ENCODE measurements at regions not wholly inside any gene's neighbourhood (a gene's known extent, or its start where the extent isn't known, plus 50 kb on each side); places are given as distances from the start of the nearest gene placed in this dataset.
"Not testable (repeated sequence)": the region's sequence is repeated elsewhere in the genome, so short reads cannot be mapped to it uniquely, and the experiment has no call there.

DNA sequence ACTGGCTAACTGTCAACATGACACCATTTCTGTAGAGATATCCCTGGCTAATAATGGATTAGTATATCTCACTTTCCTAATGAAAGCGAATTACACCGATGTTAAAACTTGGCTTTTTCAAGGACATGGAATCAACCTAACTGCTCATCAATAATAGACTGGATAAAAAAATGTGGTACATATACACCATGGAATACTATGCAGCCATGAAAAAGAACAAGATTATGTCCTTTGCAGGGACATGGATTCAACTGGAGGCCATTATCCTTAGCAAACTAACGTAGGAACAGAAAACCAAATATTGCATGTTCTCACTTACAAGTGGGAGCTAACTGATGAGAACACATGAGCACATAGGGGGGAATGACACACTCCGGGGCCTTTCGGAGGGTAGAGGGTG lies 62.6 kb downstream of the ZIC1 start:
- no peak for DNase-seq (ENCODE audit: low spot score)

DNA sequence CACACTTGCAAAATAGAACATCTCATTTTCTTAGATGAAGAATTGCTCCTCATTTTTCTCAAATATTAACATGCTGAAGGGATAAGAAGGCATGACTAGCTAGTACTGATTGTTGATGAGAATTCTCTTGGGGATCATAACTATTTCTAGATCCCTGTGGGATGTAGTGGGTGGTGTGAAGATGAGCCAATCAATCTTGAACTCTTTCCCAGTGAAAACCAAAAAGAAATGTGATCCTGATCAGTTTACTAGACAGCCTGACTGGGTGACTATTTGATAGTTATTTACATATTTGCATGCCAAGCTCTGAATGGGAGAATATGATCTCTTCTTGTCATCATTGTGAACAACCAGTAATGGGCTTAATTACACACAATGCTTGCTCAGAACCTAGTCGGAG lies 63.7 kb downstream of the ZIC1 start:
- no peak for DNase-seq (ENCODE audit: low spot score)

DNA sequence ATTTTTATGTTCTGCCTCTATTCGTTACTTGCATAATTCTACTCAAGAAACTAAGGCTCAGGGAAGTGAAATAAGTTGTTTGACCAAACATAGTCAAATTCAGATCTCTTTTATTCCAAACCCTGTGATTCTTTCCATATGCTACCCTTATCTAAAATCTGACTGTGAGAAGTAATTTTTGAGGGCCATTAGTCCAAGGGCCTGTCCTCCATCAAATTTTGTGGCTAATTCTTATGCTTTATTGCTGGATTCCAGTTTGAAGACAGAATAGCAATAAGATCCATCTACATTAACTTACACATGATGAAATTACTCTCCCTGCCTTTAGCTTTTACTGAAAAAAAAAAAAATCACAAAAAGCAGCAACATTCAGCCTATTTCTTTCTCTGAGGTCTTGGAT lies 74.0 kb downstream of the ZIC1 start:
- DNase-seq (ENCODE audit: low spot score): no peak

DNA sequence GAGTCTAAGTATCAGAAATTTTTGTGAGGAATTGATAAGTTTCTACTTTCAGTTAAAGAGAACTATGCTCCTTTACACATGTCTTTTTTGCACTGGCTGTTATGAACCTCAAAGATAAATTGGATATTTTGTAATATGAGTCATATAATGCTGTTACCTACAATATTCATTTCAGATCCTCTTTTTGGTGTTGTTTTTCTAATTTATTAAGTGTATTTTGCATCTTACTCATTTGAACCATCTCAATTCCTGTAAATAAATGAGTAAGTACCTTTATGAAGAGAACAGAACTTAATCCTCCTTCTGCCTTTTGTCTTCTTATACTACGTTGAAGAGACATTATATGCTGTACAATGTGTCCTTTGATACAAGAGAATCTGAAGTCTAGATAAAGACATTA lies 74.4 kb downstream of the ZIC1 start:
- DNase-seq (ENCODE audit: low spot score): no peak

DNA sequence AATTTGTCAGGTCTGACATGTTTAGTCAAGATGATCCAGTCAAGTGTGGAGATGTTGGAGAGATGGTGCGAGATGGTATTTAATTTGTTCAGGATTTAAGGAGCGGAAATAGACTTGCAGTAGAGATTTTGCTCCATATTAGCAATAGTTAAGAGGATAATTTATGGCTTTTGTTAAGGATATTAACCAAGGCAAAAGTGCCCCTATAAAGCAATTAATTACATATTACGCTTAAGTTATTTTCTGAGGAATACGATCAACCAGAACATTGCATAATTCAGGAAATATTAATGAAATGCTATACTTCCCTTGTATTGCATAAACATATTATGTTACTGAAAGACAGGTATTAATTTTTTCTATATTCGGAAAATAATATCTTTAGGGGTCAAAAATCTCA lies 83.9 kb downstream of the ZIC1 start:
- DNase-seq (ENCODE audit: low spot score): no peak

DNA sequence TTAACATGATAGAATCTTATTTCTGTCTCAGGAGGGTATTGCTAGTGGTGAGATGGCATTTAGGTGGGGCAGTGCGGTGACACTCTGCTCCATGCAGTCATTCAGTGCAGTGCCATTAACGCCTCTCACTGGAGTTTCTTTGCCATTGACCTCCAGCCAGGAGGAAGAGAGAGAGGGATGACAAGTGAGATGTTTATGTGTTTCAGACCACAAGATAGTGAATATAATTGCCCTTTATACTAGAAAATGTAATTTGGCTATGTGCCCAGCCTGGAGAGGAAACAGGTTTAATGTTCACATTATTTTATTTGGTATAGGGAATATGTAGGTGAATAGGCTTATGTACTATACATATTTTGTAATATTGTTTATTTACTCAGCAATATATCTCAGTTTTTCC lies 84.5 kb downstream of the ZIC1 start:
- DNase-seq (ENCODE audit: low spot score): no peak

DNA sequence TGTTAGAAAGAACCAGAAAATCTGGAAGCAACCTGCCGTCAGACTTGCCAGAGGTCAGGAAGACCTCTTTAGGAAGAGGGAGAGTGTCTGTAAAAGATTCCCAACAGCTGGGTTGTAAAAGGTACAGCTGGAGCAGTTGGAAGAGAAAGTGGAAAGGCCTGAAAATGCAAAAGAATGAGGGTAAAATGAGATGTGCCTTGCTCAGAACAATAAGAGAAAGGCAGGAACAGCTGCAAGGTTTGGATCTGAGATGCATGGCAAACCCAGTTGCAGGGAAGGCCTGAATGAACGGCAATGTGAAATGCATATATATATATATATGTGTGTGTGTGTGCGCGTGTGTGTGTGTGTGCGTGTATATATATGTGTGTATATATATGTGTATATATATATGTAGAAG lies 88.1 kb downstream of the ZIC1 start:
- no peak for DNase-seq (ENCODE audit: low spot score)

DNA sequence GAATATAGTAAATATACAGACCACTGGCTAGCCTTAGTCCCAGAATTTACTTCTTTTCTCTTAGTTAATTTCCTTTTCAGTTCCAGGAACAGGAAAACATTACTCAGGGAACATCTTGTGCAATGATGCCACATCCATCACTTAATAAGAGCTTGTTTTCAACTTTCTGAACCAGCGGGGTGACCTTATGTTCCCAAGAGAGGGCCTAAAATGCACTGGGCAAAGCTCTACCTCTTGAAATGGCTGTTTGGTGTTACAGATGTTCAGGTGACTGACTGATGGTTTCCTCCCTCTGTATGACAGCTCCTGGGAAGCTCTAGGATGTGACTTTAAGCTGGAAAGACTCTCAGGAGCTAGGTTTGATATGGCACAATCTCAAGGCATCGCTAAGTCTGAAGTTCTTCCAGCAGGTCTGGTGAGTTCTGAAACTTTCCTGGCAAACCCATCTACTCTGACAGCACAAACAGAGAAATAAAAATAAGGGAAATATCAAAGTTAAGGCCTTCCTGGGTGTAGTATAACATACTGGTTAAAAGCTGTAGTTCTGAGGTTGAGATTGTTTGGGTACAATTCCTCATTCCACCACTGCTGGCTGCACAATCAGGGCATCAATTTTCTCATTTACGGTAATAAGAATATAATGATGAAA lies 98.6 kb downstream of the ZIC1 start:
- no peak for DNase-seq (ENCODE audit: low spot score)

DNA sequence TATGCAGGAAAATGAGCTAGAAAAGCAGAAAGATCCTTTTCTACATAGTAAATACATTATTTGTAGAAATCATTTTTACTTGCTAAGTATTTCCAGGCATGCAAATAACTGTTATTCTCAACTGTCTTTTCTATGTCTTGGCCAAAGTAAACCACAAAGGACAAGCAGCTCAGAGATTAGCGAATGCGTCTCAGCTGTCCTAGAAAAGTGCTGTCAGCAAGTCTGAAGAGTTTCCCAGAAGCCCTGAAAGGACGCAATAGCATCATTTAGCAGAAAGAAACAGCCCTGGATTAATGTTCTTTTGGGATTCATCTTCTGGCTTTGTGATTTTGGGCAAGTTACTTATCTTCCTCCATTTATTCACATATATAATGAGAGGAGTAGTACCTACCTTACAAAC lies 100.3 kb downstream of the ZIC1 start:
- DNase-seq (ENCODE audit: low spot score): no peak

DNA sequence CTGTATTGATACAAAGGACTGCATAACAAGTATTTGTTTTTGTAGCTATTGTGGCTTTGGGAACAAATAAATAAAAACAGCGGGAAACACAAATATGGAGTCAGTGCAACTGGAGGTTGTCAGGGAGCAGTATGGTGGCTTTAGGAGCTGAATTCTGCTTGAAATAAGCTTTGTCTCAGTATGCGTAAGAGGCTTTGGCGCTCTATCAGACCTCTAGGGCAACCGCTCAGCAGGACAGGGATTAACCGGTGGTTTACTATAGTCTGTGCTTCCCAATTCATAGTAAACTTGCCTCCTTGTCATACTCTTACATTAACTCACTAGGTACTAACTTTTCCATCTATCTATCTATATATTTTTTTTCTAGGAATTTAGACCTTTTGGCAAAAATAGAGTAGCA lies 104.6 kb downstream of the ZIC1 start:
- peak; percentile 27 for DNase-seq (ENCODE audit: low spot score)

DNA sequence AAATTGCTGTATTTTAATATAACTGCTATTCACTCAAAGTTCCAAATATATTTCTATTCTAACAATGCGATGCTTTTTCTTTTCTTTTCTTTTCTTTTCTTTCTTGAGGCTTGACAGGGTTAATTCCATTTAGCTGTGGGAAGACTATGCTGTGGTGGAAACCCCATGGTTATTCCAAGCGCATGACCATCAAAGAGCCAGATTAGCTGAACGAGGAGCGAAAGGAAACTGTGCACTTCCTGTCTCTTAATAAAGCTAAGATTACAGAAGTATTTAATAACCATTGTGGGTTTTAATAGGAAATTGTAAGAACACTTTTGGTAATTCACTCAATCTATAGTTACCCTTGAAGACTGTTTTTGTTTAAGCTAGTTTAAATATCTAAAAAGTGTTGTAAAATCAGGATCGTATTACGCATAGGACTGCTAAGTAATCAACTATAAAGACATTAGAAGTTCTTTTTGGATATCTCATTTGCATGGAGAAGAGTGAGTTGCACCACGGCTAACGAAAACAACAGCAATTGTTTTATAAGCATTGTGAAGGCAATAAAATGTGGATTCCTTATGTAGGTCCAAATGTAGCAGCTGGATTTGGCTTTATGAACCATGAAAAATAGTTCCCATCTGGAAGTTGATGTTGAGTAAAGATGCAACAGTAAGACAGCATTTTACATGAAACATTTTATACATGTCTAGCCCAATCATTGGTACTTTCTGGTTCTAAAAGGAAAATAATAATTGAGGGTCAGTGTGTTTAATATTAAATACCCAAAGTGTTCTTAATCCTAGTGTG lies 105.4 kb downstream of the ZIC1 start:
- no peak for DNase-seq (ENCODE audit: low spot score)

DNA sequence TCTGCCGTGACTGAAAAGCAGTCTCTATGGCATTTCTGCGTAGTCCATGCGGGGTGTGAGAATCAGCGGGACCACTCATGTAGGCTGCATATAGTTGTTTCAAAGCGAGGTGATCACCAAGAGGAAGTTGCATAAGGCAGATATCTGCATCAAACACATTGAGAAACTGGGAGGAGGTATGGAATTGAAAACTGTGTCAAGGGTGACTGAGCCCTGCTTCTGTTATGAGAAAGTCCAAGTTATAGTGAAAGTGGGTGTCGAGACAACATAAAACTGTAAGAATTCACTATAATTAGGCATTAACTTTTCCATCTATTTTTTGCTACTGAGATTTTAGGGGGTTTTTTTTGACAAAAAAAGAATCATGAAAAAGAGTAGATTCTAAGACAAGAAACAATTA lies 109.3 kb downstream of the ZIC1 start:
- DNase-seq (ENCODE audit: low spot score): no peak

DNA sequence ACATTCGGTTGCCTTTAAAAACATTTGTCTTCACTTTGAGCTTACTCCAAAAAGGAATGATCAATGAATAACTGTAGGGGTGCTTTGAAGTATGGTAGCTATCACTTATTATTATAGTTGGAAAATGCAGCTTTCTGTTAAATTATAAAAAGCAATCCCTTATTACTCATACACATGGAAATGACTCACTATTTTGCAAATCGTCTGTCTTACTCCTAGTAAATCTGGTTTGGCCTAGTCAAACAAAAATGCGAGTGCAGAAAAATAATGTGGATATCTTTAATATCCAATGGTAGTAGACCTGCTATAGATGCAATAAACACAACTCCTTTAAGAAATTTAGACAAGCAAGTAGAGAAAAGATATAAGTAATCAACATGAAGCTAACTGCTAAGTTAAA lies 112.5 kb downstream of the ZIC1 start:
- no peak for DNase-seq (ENCODE audit: low spot score)

DNA sequence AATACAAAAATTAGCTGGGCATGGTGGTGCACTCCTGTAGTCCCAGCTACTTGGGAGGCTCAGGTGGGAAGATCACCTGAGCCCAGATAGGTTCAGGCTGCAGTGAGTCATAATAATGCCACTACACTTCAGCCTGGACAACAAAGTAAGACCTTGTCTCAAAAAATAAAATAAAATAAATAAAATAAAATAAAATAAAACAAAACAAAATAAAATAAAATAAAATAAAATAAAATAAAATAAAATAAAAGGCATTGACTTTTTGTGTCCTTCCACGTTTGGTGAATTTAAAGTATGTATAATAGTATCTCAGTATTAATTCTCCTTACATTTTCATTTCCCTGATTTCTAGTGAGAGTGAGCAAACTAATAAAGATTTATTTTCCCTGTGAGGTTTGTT lies 113.6 kb downstream of the ZIC1 start:
- DNase-seq (ENCODE audit: low spot score): not testable (repeated sequence)

DNA sequence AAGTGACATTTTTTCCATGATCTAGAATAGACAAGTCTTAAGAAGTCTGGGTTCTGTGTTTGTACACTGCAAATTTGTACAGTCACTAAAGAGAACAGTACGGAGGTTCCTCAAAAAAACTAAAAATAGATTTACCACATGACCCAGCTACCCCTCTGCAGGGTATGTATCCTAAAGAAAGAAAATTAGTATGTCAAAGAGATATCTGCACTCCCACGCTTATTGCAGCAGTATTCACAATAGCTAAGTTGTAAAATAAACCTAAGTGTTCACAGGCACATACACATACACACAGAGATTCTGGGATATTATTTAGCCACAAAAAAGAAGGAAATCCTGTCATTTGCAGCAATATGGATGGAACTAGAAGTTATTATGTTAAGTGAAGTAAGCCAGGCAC lies 120.4 kb downstream of the ZIC1 start:
- no peak for DNase-seq (ENCODE audit: low spot score)

DNA sequence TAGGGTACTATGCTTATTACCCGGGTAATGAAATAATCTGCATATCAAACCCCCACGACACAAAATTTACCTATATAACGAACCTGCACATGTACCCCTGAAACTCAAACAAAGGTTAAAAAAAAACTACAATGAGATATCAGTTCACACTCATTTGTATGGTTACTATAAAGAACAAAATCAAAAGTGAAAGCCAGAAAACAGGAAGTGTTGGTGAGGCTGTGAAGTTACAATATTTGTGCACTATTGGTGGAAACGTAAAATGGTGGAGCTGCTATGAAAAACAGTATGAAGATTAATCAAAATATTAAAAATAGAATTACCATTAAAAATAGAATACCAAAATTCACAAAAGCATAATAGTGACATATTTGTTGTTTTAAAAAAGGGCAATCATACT lies 128.9 kb downstream of the ZIC1 start:
- DNase-seq (ENCODE audit: low spot score): no peak

DNA sequence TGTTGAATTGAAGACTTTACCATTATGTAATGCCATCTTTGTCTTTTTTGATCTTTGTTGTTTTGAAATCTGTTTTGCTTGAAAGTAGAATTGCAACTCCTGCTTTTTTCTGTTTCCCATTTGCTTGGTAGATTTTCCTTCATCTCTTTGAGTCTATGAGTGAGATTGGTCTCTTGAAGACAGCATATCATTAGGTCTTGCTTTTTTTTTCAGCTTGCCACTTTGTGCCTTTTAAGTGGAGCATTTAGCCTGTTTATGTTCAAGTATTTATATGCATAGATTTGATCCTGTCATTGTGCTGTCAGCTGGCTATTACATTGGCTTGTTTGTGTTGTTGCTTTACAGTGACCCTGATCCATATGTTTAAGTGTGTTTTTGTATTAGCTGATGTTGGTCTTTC lies 131.8 kb downstream of the ZIC1 start:
- DNase-seq (ENCODE audit: low spot score): no peak

DNA sequence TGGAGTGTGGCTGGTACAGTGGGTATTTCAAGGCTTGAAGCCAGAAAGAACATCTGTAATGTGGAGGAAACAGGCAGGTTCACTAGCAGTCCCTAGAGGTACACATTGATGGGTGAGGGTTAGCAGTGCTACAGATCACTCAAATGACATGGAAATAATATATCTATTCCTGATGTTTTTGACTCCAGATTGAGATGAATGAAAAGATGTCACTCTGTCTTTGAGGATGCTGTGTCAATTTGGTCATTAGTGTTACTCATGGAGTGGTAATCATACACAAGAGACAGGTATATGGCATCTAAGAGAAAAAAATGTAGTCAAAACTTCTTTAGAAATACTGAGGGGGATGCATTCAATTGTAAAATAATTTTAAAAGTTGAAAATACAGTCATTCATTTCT lies 135.1 kb downstream of the ZIC1 start:
- DNase-seq (ENCODE audit: low spot score): no peak

DNA sequence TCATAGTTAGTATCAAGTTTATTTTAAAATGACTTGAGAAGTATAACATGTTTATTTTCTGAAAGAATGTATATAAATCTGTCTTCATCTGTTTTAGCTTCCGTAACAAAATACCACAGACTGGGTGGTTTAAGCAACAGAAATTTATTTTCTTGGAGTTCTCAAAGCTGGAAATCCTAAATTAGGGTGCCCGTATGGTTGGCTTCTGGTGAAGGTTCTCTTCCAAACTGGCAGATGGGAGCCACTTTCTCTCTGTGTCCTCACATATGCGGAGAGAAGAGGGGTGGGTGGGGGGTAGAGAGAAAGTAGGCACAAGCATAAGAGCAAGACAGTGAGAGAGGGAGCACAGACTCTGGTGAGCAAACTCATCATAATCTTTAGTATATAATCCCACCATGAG lies 142.3 kb downstream of the ZIC1 start:
- no peak for DNase-seq (ENCODE audit: low spot score)

DNA sequence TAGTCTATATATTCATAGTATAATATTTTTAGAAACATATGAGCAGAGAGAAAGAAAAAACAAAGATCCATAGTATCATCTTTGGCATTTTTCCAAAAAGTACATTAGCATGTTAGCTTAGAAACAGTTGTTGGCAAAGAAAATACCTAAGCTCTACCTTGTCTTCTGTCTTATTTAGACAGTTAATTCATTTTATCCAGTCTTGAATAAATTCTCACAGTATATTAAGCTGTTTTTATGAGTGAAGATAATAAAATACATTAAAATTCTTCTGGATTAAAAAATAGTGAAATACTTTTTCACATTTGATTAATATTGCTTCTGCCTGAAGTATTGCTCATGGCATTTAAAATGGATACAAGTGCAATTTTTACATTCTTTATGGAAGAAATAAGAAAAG lies 145.2 kb downstream of the ZIC1 start:
- DNase-seq (ENCODE audit: low spot score): no peak

DNA sequence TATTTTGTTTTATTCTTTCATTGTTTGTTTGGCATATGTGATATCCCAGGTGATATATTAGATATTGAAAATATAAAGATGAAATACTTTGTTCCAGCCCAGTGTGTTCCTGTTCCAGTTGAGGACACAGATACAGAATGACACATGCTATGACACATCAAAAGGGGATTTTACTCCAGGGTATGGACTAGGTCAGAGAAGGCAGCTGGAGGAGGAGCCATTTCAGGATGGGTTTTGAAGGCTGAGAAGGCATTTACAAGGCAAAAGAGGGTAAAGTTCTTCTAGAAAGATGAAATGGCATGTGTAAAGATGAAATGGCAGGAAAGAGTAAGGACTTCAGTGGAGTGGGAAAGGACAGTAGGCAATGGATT lies 163.8 kb downstream of the ZIC1 start:
- no peak for DNase-seq (ENCODE audit: low spot score)

DNA sequence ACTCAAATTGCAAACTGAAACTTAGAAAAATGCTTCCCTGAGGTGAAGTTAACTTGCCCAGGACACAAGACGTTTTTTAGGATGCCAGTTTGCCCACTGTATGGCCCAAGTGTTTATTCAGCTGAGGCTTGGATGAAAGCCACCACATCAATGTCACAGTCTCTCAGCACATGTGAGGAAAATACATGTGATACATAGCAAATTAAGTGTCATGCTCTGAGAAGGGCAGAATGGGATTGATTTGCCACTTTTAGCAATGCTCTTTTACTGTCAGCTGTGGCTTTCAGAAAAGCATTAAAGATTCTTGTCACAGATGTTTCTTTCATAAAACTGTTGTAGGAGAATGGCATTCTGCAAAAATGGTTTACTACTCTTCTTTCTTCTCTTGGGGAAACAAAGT lies 165.5 kb downstream of the ZIC1 start:
- no peak for DNase-seq (ENCODE audit: low spot score)

DNA sequence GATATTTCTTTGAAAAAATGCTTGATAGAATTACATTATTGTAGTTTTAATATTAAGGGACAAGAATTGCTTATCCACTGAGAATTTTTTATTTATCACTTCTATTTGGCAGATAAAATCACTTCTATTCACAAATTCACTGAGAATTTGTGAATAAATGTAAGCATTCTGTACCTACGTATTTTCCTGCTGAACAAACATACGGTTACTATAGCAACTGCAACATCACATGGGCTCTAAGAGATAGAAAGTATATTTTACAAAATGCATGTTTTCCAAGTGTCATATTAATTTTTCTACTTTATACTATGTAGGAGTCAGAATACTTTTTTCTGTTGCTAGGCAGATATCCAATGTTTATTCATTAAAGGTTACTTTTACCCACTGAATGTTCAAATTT lies 166.2 kb downstream of the ZIC1 start:
- no peak for DNase-seq (ENCODE audit: low spot score)

DNA sequence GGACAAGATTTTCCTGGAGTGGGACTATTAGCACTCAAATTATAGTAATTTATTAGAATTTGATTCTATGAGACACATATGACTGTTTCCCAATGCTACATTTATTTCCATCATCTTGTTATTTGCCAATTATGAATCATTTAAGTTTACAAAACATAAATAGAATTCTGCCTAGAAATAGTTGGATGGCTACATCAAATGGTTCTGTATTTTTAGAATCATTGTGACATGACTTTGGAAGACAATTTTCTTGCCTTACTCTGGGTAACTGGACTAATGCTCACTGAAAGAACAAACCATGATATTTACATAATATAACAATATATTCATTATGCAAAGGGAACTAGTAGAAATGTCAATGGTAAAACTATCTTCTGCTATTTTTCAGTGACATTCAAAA lies 173.5 kb downstream of the ZIC1 start:
- DNase-seq (ENCODE audit: low spot score): no peak
